AG04450 (cell line): ENCODE measurements at regions not wholly inside any gene's neighbourhood (a gene's known extent, or its start where the extent isn't known, plus 50 kb on each side); places are given as distances from the start of the nearest gene placed in this dataset.
"Not testable (repeated sequence)": the region's sequence is repeated elsewhere in the genome, so short reads cannot be mapped to it uniquely, and the experiment has no call there.

Experiments
- CTCF ChIA-PET: fragments of 300-600, 350-600 bp; formaldehyde crosslinking; extraction: SDS; loops from one replicate; lab custom pipeline; 2022; ENCODE audit warnings: antibody characterized with exemption, inconsistent platforms; lab: Charles Lee
- POLR2A ChIA-PET: fragments of 350-600 bp; formaldehyde crosslinking; extraction: SDS; loops from one replicate; lab custom pipeline; 2021; ENCODE audit warnings: antibody characterized with exemption, inconsistent platforms; lab: Yijun Ruan, JAX
- DNase-seq: peaks from one replicate; pipeline ENCODE4 v3.0.0-alpha.2; 2011; ENCODE audit warnings: low read depth, low spot score
- H3K27ac ChIP-seq: one replicate; pipeline ENCODE4 v1.5.1; 2012; ENCODE audit warnings: low read depth, low read length, control low read depth
- H3K27me3 ChIP-seq: one replicate; pipeline ENCODE4 v1.6.0; 2012; ENCODE audit warnings: low read length; ENCODE audit not compliant: control insufficient read depth, insufficient read depth
- H3K4me3 ChIP-seq: 2 replicates; pipeline ENCODE4 v1.5.1; 2011; ENCODE audit warnings: mild to moderate bottlenecking, low read depth, low read length, control low read depth
- H3K9me3 ChIP-seq: 2 replicates; pipeline ENCODE4 v1.5.1; 2012; ENCODE audit warnings: low read length; ENCODE audit not compliant: control insufficient read depth, insufficient read depth
- CTCF ChIP-seq: IDR thresholded peaks from 2 replicates; pipeline ENCODE4 v1.5.1; 2011; ENCODE audit warnings: low read depth, low read length, control low read depth, inconsistent platforms

GRCh38 chr11:50187220-50187619 lies 154.5 kb downstream of the OR4C45 start:
- ChIA-PET CTCF (no interaction called here), POLR2A (no interaction called here)
- no peak overlapping the region for H3K4me3 ChIP-seq
- DNase-seq = no peak
- peaks cover 25% of the 10 kb centered on the region for H3K9me3 ChIP-seq
- no peak for TF ChIP-seq CTCF
- no peak overlapping the region for H3K27ac ChIP-seq
- no peaks in the 10 kb centered on the region for H3K27me3 ChIP-seq

GRCh38 chr11:50188040-50188439 lies 155.4 kb downstream of the OR4C45 start:
- H3K4me3 ChIP-seq = no peak overlapping the region
- ChIA-PET CTCF (no interaction called here), POLR2A (no interaction called here)
- no peaks in the 10 kb centered on the region for H3K27me3 ChIP-seq
- TF ChIP-seq CTCF = no peak
- H3K9me3 ChIP-seq = peaks cover 23% of the 10 kb centered on the region
- H3K27ac ChIP-seq = no peak overlapping the region
- DNase-seq = no peak

- no peak for TF ChIP-seq CTCF
- ChIA-PET CTCF (no interaction called here), POLR2A (no interaction called here)
- no peak for DNase-seq
- H3K27me3 ChIP-seq = no peaks in the 10 kb centered on the region
- H3K27ac ChIP-seq = no peak overlapping the region
- no peak overlapping the region for H3K4me3 ChIP-seq
- H3K9me3 ChIP-seq = peaks cover 12% of the 10 kb centered on the region
Observed at GRCh38 chr11:50192743-50193142, 160.1 kb downstream of the OR4C45 start.

- Histone ChIP-seq H3K27ac (no peak overlapping the region), H3K4me3 (no peak overlapping the region), H3K9me3 (peaks cover 7% of the 10 kb centered on the region; the same call in 1 of the 2 replicates), H3K27me3 (no peaks in the 10 kb centered on the region)
- DNase-seq = no peak
- no peak for TF ChIP-seq CTCF
- ChIA-PET POLR2A (no interaction called here), CTCF (no interaction called here)
Observed at GRCh38 chr11:50214376-50214775, 181.7 kb downstream of the OR4C45 start.

GRCh38 chr11:50220651-50221050 lies 188.0 kb downstream of the OR4C45 start:
- Histone ChIP-seq H3K4me3 (no peak overlapping the region), H3K27me3 (no peaks in the 10 kb centered on the region), H3K9me3 (peaks cover 13% of the 10 kb centered on the region), H3K27ac (no peak overlapping the region)
- CTCF ChIA-PET = no interaction called here
- TF ChIP-seq CTCF = no peak
- DNase-seq = no peak
- POLR2A ChIA-PET = no interaction called here

GRCh38 chr11:50238368-50238767 lies 205.7 kb downstream of the OR4C45 start:
- H3K27ac ChIP-seq, CTCF ChIA-PET, POLR2A ChIA-PET, H3K27me3 ChIP-seq, H3K4me3 ChIP-seq, DNase-seq: not testable (repeated sequence)
- H3K9me3 ChIP-seq = peaks cover 24% of the 10 kb centered on the region
